ENCODE measurements at regions not wholly inside any gene's neighbourhood (a gene's known extent, or its start where the extent isn't known, plus 50 kb on each side); places are given as distances from the start of the nearest gene placed in this dataset.

DNA sequence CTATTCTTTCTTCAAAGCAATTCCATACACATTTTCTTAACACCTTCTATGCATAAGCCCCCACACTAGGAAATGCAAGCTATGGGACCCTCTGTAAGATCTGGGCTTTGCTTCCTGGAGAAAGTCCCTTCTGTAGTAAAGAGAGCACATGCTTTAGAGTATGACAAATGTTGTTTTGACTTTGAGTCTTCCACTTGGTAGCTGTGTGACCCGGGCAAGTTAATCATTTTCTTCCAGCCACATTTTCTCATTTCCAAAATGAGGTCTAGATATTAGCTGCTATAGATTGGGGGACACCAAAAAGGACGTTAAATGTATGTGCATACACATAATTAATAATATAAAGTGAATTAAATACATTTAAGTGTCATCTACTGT is 334.0 kb downstream of the NFIB start:
- ChIA-PET POLR2A (interaction anchor here (0.8 kb wide), 2 partner anchors 12 to 334 kb away, joined by 3 to 6 read pairs; partner anchors contain the start of gene NFIB), CTCF (interaction anchor here (0.6 kb wide), 1 partner anchor 222 kb away, joined by 4 read pairs; no protein-coding TSS in a partner anchor)
- no peak for DNase-seq (ENCODE audit: extremely low spot score)
- TF ChIP-seq ZNF384 (IDR thresholded peaks at IDR 0.05) (no peak), NFRKB (IDR thresholded peaks at IDR 0.05) (no peak), BHLHE40 (IDR thresholded peaks at IDR 0.05; ENCODE audit: borderline replicate concordance) (no peak), CTBP1 (IDR thresholded peaks at IDR 0.05; ENCODE audit: borderline replicate concordance) (no peak), SUZ12 (IDR thresholded peaks at IDR 0.05) (no peak), FOXM1 (IDR thresholded peaks at IDR 0.05; ENCODE audit: borderline replicate concordance) (no peak), FOXK2 (IDR thresholded peaks at IDR 0.05) (no peak), ARNT (IDR thresholded peaks at IDR 0.05) (no peak), PKNOX1 (IDR thresholded peaks at IDR 0.05) (no peak), L3MBTL2 (conservative IDR thresholded peaks at IDR 0.05) (no peak)

- no peak for DNase-seq (ENCODE audit: extremely low spot score)
- CTCF ChIA-PET = no interaction called here
- POLR2A ChIA-PET = no interaction called here
- TF ChIP-seq L3MBTL2 (conservative IDR thresholded peaks at IDR 0.05) = no peak
- no peak for TF ChIP-seq SP1 (IDR thresholded peaks at IDR 0.05)
- no peak for TF ChIP-seq CTBP1 (IDR thresholded peaks at IDR 0.05; ENCODE audit: borderline replicate concordance)
- no peak for TF ChIP-seq ARNT (IDR thresholded peaks at IDR 0.05)
- no peak for TF ChIP-seq SUZ12 (IDR thresholded peaks at IDR 0.05)
- no peak for TF ChIP-seq ELF4 (IDR thresholded peaks at IDR 0.05)
- TF ChIP-seq BHLHE40 (IDR thresholded peaks at IDR 0.05; ENCODE audit: borderline replicate concordance) = no peak
- no peak for TF ChIP-seq TARDBP (IDR thresholded peaks at IDR 0.05)
- TF ChIP-seq LEF1 (IDR thresholded peaks at IDR 0.05; ENCODE audit: borderline replicate concordance) = no peak
- no peak for TF ChIP-seq FOXM1 (IDR thresholded peaks at IDR 0.05; ENCODE audit: borderline replicate concordance)
- TF ChIP-seq PKNOX1 (IDR thresholded peaks at IDR 0.05) = no peak
- no peak for TF ChIP-seq ZNF384 (IDR thresholded peaks at IDR 0.05)
- TF ChIP-seq FOXA1 (IDR thresholded peaks at IDR 0.05) = no peak
- TF ChIP-seq NFRKB (IDR thresholded peaks at IDR 0.05) = no peak
- no peak for TF ChIP-seq HDGF (IDR thresholded peaks at IDR 0.05; ENCODE audit: borderline replicate concordance)
- no peak for TF ChIP-seq FOXK2 (IDR thresholded peaks at IDR 0.05)
These were observed 338.2 kb downstream of the NFIB start for GRCh38 chr9:13975611-13976290.

GRCh38 chr9:13974891-13975290 is 339.1 kb downstream of the NFIB start:
- ChIA-PET CTCF (no interaction called here), POLR2A (no interaction called here)
- DNase-seq (ENCODE audit: extremely low spot score) = no peak
- no peak for TF ChIP-seq TARDBP (IDR thresholded peaks at IDR 0.05)

DNA sequence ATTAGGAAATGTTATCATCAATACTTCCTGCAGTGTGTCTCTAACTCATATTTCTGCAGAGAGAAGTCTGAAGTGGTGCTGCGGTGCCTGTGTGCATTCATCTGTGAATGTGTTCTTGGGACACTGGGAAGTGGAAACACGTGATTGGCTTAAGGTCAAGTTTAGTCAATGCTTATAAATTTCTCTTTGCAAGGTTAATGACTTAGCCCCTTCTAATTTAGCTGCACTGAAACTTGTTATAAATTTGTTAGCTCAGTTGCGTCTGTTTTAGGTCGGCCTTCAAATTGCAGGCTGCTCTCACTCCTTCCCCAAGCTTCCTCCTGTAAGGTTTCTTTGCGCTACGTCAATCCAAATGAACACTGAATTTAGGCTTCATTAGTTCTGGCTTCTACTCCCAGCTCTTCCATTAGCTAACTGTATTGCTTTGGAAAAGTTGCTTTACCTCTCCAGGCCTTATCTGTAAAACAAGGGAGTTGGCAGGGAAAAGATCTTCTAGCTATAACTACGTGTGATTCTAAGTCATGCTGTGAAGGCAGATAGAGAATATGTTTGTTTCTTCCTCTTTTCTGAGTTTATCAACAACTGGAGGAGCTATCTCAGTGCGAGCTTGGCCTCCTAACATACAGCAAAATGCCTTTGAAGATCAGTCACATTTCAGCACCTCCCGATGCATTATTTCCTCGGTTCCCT is 341.8 kb downstream of the NFIB start:
- DNase-seq (ENCODE audit: extremely low spot score) = no peak
- TF ChIP-seq ELF4 (IDR thresholded peaks at IDR 0.05) (no peak), ZNF384 (IDR thresholded peaks at IDR 0.05) (no peak), LEF1 (IDR thresholded peaks at IDR 0.05; ENCODE audit: borderline replicate concordance) (no peak), SUZ12 (IDR thresholded peaks at IDR 0.05) (no peak), FOXA1 (IDR thresholded peaks at IDR 0.05) (no peak), SP1 (IDR thresholded peaks at IDR 0.05) (no peak), CTBP1 (IDR thresholded peaks at IDR 0.05; ENCODE audit: borderline replicate concordance) (no peak), FOXM1 (IDR thresholded peaks at IDR 0.05; ENCODE audit: borderline replicate concordance) (no peak), BHLHE40 (IDR thresholded peaks at IDR 0.05; ENCODE audit: borderline replicate concordance) (no peak), HDGF (IDR thresholded peaks at IDR 0.05; ENCODE audit: borderline replicate concordance) (no peak), FOXK2 (IDR thresholded peaks at IDR 0.05) (no peak), NFRKB (IDR thresholded peaks at IDR 0.05) (no peak), TARDBP (IDR thresholded peaks at IDR 0.05) (no peak), ARNT (IDR thresholded peaks at IDR 0.05) (no peak), PKNOX1 (IDR thresholded peaks at IDR 0.05) (no peak), L3MBTL2 (conservative IDR thresholded peaks at IDR 0.05) (no peak)
- POLR2A ChIA-PET = no interaction called here
- CTCF ChIA-PET = no interaction called here

GRCh38 chr9:13971415-13971814 is 342.5 kb downstream of the NFIB start:
- no peak for TF ChIP-seq TARDBP (IDR thresholded peaks at IDR 0.05)
- no peak for TF ChIP-seq SP1 (IDR thresholded peaks at IDR 0.05)
- no peak for TF ChIP-seq ZNF384 (IDR thresholded peaks at IDR 0.05)
- no peak for TF ChIP-seq LEF1 (IDR thresholded peaks at IDR 0.05; ENCODE audit: borderline replicate concordance)
- TF ChIP-seq L3MBTL2 (conservative IDR thresholded peaks at IDR 0.05) = no peak
- TF ChIP-seq FOXM1 (IDR thresholded peaks at IDR 0.05; ENCODE audit: borderline replicate concordance) = no peak
- no peak for TF ChIP-seq FOXK2 (IDR thresholded peaks at IDR 0.05)
- TF ChIP-seq BHLHE40 (IDR thresholded peaks at IDR 0.05; ENCODE audit: borderline replicate concordance) = no peak
- no peak for TF ChIP-seq NFRKB (IDR thresholded peaks at IDR 0.05)
- TF ChIP-seq HDGF (IDR thresholded peaks at IDR 0.05; ENCODE audit: borderline replicate concordance) = no peak
- no peak for TF ChIP-seq ELF4 (IDR thresholded peaks at IDR 0.05)
- ChIA-PET POLR2A (no interaction called here), CTCF (no interaction called here)
- no peak for DNase-seq (ENCODE audit: extremely low spot score)

DNA sequence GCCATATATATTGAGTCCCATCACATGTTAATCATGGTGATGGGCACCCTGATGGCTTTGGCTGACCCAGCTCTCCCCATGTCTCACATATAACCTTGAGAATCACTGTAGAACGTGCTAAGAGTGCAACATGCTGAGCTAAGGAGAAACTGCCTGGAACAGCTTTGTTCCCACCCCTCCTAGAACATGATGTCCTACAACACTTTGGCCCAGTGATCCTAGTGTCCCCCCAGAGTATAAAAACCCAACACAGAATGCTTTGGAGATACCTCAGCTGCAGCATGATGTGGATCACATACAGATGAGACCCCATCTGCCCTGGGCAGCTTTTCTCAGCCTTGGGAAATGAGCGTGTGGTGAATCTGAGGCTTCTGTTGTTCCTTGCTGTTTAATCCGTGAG is 343.5 kb downstream of the NFIB start:
- DNase-seq (ENCODE audit: extremely low spot score) = no peak
- ChIA-PET CTCF (no interaction called here), POLR2A (no interaction called here)
- TF ChIP-seq TARDBP (IDR thresholded peaks at IDR 0.05) (no peak), PKNOX1 (IDR thresholded peaks at IDR 0.05) (no peak), FOXM1 (IDR thresholded peaks at IDR 0.05; ENCODE audit: borderline replicate concordance) (no peak), CTBP1 (IDR thresholded peaks at IDR 0.05; ENCODE audit: borderline replicate concordance) (no peak)

Data from HEK293T (cell line).